NCI-H2227 (cell line): ENCODE measurements at regions not wholly inside any gene's neighbourhood (a gene's known extent, or its start where the extent isn't known, plus 50 kb on each side); places are given as distances from the start of the nearest gene placed in this dataset.
"Not testable (repeated sequence)": the region's sequence is repeated elsewhere in the genome, so short reads cannot be mapped to it uniquely, and the experiment has no call there.

Experiments
- DNase-seq: peaks from one replicate; lab custom pipeline; 2025; ENCODE audit not compliant: unreplicated experiment; lab: John Stamatoyannopoulos, UW

GRCh38 chr18:53935803-53936202 is 288.7 kb downstream of the MBD2 start:
- no peak for DNase-seq

- DNase-seq = no peak
These were observed 289.1 kb downstream of the MBD2 start for GRCh38 chr18:53935399-53935798.

- DNase-seq = no peak
These were observed 304.0 kb downstream of the MBD2 start for GRCh38 chr18:53920312-53921075.

- DNase-seq = no peak
These were observed 306.4 kb downstream of the MBD2 start for GRCh38 chr18:53918091-53918490.

- DNase-seq = no peak
These were observed 313.3 kb downstream of the MBD2 start for GRCh38 chr18:53911200-53911599.

- no peak for DNase-seq
These were observed 314.8 kb downstream of the MBD2 start for GRCh38 chr18:53909668-53910067.

- no peak for DNase-seq
These were observed 316.5 kb downstream of the MBD2 start for GRCh38 chr18:53907921-53908320.

GRCh38 chr18:53906681-53907080 is 317.8 kb downstream of the MBD2 start:
- no peak for DNase-seq

- no peak for DNase-seq
These were observed 329.6 kb downstream of the MBD2 start for GRCh38 chr18:53894675-53895442.

GRCh38 chr18:53887447-53887846 is 337.0 kb downstream of the MBD2 start:
- no peak for DNase-seq

- no peak for DNase-seq
These were observed 338.4 kb downstream of the MBD2 start for GRCh38 chr18:53886058-53886457.

GRCh38 chr18:53883771-53884170 is 340.7 kb downstream of the MBD2 start:
- no peak for DNase-seq

- no peak for DNase-seq
These were observed 350.4 kb downstream of the MBD2 start for GRCh38 chr18:53874103-53874502.

- no peak for DNase-seq
These were observed 359.7 kb downstream of the MBD2 start for GRCh38 chr18:53864770-53865169.

- no peak for DNase-seq
These were observed 361.5 kb downstream of the MBD2 start for GRCh38 chr18:53862921-53863320.

- no peak for DNase-seq
These were observed 363.3 kb downstream of the MBD2 start for GRCh38 chr18:53861185-53861584.

- no peak for DNase-seq
These were observed 364.7 kb downstream of the MBD2 start for GRCh38 chr18:53859764-53860163.

GRCh38 chr18:53850902-53851301 is 373.6 kb downstream of the MBD2 start:
- DNase-seq = no peak

GRCh38 chr18:53843763-53844162 is 380.7 kb downstream of the MBD2 start:
- no peak for DNase-seq

- DNase-seq = no peak
These were observed 381.2 kb downstream of the MBD2 start for GRCh38 chr18:53843113-53843760.

- no peak for DNase-seq
These were observed 385.7 kb downstream of the MBD2 start for GRCh38 chr18:53838746-53839145.

GRCh38 chr18:53821141-53821540 is 403.3 kb downstream of the MBD2 start:
- DNase-seq = not testable (repeated sequence)
